NCI-H345 (cell line): ENCODE measurements at regions not wholly inside any gene's neighbourhood (a gene's known extent, or its start where the extent isn't known, plus 50 kb on each side); places are given as distances from the start of the nearest gene placed in this dataset.
"Not testable (repeated sequence)": the region's sequence is repeated elsewhere in the genome, so short reads cannot be mapped to it uniquely, and the experiment has no call there.

ENCODE experiments used
- DNase-seq: peaks from one replicate; lab custom pipeline; 2025; lab: John Stamatoyannopoulos, UW

DNA sequence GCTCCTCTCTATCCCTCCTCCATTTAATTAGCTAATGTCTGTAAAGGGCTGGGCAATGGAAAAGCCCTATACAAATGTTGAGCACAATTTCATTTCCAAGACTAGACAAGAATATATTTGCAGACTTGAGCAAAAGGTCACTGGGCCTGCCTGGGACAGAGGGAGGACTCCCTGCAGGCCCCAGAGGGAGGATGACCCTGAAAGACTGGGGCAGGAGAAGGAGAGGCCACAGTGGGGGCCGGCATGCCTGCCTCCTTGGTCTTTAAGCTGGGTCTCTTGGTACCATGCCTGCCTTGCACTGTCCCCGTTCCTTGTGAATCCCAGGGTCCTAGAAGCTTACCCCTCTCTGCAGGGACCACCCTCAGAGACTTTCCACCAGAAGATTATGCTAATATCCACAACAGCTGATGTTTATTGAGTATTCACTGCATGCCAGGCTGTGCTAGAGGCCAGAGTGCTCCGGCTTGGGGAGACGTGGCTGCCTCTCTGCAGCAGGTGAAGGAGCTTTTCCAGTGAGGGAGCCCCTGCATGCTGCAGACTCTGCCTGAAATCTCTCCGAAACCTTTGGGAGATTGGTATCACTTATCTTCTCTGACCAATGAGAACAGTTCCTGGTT is 72.7 kb upstream of the HSPA9 start:
- DNase-seq = no peak

DNA sequence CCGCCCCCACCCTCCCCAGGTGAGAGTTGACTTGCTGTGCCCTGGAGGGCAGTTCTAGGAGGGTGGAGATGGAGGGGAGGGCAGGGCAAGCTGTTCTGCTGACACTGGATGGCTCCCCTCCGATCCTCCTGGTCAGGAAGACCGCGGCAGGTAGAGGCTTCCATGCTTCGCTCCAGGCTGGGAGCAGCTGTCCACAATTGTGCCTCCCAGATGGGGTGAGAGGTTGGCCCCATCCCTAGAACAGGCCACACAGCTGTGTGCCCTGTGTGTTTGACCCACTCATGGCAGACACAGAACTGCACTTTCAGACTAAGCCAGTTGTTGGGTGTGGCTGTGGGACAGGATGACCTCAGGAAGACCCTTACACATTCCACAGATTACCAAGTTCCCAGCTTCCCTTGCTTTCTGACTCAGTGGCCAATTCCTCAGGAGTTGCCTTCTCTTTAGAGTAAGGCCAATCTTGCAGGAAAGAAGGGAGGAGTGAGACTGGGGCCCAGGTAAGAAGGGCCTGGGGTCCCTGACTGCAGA is 72.1 kb upstream of the HSPA9 start:
- DNase-seq = no peak

GRCh38 chr5:138646671-138647070 is 71.5 kb upstream of the HSPA9 start:
- DNase-seq = no peak

DNA sequence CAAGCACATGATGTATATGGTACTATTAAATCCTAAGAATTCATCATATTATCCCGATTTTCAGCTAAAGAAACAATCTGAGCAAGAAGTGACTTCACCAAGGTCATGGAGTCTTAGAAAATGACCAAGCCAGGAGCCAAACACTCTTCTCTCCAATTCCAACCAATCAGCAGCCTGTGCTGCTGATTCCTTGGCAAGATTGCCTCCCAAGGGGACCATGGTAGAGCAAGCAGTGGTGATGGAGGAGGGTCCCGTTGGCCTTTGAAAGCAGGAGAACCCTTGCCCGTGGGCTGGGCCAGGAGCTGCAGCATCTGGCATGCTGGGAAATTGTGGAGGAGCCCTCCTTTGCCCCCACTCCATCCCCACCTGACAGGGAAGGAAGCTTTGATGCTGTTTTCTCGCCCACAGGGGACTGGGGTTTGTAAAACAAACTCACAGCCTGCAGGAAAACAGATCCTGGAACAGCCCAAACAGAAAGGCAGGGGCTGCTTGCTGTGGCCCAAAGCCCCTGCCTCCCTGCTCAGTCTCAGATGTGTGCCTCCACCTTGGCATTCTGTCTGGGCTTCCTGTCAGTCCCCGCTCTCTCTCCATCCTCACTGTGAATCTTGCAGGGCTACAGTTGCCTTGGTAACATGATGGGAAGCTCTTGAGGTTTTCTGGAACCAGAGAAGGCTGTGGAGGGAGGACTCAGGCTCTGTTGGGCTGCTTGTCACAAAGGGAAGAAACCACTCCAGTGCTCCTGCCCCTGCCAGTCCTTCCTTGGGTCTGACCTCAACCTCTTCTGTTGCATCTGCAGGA is 70.8 kb upstream of the HSPA9 start:
- no peak for DNase-seq

DNA sequence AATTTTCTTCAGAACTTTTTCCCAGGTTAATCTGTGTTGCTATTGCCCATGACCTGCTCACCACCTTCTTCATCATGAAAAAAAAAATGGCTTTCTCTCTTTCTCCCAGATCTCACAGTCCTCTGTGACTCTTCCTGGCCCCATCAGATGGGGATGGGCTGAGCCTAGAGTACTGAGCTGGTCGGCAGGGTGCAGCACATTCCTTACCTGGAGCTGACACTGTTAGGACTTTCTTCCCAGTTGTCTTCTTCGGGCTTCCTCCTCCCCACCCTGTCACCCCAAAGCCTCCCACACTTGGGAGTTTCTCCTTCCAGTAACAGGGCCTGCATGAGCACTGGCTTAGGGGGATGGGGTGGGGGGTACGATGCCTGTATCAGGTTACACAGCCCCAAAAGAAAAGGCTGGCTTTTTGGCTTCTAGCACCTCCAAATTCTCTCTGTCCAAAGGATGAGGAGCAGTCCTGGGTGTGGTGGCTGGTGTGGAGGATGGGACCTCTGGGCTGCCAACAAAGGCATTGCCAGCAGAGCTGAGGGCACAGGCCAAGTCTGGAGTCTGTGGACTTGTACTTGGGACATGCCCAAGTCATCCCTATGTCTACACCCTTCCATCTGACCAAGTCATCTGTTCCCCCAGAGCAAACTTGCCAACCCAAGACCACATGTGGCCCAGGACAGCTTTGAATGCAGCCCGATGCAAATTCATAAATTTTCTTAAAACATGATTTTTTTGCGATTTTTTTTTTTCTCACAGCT is 68.0 kb upstream of the HSPA9 start:
- DNase-seq = no peak

DNA sequence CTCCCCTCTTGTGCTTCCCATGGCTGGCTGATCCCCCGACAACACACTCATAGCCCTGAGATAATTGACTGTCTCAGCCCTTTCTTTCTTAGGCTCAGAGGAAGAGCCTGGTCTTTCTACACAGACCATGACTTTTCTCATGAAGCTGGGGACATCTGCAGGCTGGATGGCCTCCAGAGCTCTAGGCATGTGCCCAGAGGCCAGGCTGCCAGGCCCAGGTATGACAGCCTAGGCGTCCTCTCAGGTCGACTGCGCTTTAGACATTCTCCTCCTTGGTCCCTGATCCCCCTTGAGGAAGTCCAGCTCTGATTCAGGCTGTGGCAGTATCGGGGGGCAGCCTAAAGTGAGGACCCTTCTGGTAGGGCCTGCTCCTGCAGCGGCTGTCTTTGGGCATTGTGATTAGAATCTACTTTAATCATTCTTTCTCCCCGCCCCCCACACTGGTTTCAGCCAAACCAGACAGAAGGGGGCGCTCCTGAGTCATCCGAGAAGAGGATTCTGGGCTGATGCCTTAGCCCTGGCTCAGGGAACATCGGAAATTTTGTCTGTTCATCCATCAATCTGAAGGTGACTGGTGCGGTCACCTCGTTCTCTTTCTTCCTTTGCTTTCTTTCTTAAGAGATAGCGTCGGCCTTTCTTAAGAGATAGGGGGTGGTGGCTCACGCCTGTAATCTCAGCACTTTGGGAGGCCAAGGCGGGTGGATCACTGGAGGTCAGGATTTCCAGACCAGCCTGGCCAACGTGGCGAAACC is 66.5 kb upstream of the HSPA9 start:
- DNase-seq = peak; percentile 66

DNA sequence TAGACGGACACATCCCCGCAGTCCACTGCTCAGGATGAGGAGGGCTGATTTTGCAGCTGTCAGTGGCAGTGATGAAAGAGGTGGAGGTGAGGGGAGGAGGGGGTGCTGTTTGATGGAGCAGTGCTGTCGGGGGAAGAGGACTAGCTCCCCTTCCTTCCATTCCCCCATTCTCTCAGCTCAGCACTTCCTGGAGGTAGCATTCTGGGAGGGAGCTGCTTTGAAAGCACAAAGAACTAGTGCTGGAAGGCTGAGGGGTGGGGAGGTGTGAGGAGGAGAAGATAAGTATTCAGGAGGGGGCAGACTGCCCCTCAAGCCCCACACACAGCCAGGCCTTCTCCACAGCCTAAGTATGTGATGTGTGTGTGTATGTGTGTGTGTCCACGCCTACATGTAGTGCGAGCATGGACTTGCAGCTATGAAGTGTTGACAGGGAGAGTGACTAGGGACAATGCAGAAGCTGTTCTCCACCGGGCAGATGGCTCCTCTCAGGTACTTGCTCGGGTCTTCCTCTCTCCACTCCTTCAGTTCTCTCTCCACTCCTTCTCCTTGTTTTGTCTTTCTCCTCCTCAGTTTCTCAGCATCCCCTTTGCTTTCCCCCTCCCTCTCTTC is 65.5 kb upstream of the HSPA9 start:
- no peak for DNase-seq

DNA sequence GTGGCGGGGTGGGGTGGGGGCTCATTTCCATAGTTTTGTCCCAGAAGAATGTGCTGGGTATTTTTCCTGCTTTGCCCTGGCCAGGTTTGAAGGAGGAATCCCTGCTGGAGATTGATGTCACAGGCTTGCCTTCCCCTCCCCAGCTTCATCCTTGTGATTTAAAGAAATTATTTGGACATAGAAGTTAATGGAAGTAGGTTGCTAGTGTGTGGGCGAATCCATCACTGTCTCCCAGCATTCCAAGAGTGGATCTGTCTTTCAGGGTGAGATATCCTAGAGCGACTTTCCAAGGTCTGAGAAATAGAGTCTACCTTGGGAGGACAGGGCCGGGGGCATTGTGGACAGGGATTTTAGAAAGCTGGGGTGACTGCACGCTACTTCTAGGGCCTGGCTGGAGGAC is 64.9 kb upstream of the HSPA9 start:
- no peak for DNase-seq

DNA sequence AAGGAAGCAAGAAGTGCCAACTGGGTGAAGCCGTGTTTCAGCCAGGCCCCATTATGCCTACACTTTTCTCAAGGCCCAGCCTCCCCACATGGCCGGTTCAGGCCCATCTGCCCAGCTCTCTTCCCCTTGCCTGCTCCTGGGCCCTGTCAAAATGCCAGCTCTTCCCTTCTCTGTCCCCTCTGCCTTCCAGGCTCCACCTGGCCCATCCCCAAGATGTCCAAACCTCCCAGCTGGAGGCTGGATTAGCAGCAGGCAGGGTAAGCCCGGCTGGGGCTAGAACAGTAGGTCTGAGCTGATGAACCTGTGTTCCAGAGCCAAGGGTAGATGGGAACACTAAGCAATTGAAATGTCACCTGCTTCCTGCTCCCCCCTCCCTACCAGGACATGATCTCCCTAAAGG is 64.1 kb upstream of the HSPA9 start:
- DNase-seq = peak; percentile 41

- no peak for DNase-seq
These were observed 62.1 kb upstream of the HSPA9 start for GRCh38 chr5:138637256-138637655.

DNA sequence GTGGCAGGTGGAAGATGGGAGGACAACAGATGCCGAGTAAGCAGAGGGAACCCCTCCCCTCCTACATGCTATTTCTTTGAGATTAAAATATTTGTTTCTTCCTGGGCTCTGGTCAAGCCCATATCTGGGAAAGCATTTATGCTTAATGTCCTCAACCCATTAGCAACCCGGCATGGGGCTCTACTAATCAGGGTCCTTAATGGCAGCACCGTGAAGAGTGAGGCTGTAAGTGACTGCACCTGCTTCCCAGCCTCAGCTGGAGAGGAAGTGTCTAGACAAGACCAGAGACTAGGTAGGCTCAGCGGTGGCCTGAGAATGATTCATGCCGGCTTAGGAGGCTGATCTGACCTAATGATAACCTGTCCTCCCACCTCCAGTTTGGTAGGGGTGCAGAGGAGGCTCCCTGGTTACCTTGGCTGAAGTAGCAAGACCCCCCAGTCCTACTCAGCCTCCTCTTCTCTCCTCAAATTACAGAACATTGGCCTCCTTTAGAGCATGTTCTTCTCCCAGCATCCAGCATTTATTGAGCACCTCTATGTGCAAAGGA is 61.3 kb upstream of the HSPA9 start:
- DNase-seq = no peak

DNA sequence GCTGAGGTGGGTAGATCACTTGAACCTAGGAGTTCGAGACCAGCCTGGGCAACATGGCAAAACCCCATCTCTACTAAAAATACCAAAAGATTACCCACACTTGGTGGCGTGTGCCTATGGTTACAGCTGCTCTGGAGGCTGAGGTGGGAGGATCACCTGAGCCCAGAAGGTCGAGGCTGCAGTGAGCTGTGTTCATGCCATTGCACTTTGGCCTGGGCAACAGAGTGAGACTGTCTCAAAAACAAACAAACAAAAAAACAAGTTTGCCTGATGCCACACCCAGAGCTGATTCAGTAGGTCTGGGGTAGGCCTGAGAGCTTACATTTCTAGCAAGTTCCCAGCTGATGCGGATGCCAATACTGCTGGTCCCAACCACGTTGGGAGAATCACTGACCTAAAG is 60.5 kb upstream of the HSPA9 start:
- DNase-seq = no peak

GRCh38 chr5:138635265-138635664 is 60.1 kb upstream of the HSPA9 start:
- no peak for DNase-seq

- DNase-seq = not testable (repeated sequence)
These were observed 59.6 kb upstream of the HSPA9 start for GRCh38 chr5:138634804-138635203.

DNA sequence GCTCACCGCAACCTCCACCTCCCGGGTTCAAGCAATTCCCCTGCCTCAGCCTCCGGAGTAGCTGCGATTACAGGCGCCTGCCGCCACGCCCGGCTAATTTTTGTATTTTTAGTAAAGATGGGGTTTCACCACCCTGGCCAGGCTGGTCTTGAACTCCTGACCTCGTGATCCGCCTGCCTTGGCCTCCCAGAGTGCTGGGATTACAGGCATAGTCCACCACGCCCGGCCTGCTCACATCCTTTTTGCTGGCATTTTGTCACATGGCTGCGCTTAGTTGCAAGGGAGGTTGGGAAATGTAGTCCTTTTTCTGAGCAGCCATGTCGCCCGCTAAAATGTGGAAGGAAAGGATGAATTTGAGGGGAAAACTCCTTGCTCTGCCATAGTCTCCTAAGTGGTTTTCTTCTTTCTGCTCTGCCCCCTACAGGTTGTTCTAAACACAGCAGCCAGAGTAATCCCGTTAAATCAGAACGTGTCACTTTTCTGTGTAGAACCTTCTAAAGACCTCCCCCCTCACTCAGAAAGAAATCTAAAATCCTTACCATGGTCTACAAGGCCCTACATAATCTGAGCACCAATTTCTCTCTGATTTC is 57.8 kb upstream of the HSPA9 start:
- DNase-seq = no peak

- no peak for DNase-seq
These were observed 56.1 kb upstream of the HSPA9 start for GRCh38 chr5:138631096-138631928.

GRCh38 chr5:138629392-138629791 is 54.2 kb upstream of the HSPA9 start:
- no peak for DNase-seq

DNA sequence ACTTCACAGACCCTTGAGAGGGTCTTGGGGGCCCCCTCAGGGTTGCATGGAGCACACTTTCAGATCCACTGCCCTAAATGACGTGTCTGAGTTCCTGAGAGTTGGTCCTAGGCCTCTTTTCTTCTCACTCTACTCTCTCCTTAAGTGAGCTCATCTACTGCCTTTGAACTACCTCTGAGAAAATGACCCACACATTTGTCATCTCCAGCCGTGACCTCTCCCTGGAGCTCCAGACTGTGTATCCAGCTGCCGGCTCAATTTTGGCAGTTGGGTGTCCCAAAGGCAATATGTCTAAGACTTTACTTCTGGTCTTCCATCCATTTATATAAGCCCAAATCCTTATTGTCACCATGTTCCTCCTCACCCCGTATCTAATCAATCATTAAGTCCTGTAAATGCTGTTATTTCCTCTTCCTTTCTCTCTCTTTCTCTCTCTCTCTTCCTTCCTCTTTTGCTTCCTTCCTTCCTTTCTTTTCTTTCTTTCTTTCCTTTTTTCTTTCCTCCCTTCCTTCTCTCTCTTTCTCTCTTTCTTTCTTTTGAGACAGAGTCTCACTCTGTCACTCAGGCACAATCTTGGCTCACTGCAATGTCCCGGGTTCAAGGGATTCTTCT is 51.2 kb upstream of the HSPA9 start:
- DNase-seq = no peak

DNA sequence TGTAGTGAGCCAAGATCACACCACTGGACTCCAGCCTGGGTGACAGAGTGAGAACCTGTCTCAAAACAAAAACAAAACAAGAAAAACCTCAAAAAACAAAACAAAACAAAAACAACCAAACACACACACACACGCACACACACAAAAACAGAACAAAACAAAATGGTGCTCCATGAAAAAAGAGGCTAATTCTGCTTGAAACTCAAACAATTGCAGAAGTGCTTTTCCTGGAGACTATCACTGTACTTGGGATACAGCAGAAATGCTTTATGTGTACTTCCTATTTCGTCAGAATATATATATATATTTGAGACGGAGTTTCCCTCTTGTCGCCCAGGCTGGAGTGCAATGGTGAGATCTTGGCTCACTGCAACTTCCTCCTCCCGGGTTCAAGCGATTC is 49.9 kb upstream of the HSPA9 start:
- DNase-seq = no peak
